ENCODE measurements at regions not wholly inside any gene's neighbourhood (a gene's known extent, or its start where the extent isn't known, plus 50 kb on each side); places are given as distances from the start of the nearest gene placed in this dataset.

DNA sequence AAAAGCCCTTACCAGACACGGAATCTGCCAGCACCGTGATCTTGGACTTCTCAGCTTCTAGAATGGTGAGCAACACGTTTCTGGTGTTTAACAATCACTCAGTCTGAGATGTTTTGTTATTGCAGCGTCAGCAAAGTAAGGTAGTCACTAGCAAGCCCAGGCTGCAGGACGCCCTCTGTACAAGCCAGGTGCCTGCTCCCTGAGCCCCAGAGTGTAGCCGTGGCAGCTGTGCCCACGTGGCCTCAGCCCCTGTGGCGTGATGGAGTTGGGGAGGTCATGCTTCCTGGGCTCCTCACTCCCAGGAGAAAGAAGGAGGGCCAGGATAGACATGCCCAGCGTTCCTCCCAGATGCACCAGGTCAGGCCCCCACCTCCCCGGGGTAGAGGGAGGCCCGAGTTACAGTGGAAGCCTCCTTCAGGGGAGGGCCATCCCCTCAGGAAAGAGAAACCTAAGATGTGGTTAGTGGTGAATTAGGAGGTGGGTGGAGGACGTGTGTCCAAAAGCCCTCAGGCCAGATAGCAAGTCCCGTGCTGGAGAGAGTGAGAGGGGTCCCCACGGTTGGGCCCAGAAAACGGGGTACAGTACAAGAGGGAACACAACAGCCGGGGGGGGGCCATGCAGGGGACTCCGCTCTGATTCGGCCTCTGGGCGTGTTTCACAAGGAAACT, 169.6 kb upstream of the SOX1 start:
- H3K4me1 ChIP-seq (ENCODE audit: control insufficient read depth, insufficient read depth, low read length), result no peaks in the 10 kb centered on the region
- no peaks in the 10 kb centered on the region for H3K9me3 ChIP-seq (ENCODE audit: control insufficient read depth, insufficient read depth, low read depth, low read length)
- intact Hi-C loops (cut with micrococcal nuclease; ENCODE audit: unreplicated experiment) (no loop called here), in situ Hi-C loops (cut with HindIII; ENCODE audit: low pct_unique_long_range_greater_than_20kb, low sequenced_read_pairs) (no loop called here)
- no peaks in the 10 kb centered on the region for H3K36me3 ChIP-seq (ENCODE audit: control insufficient read depth, insufficient read depth, low read length)
- DNase-seq (ENCODE audit: low read depth, low spot score) (no peak), ATAC-seq (no peak)
- H3K27ac ChIP-seq (ENCODE audit: low read length), result no peak overlapping the region
- H3K4me3 ChIP-seq (ENCODE audit: low read depth in 2 of 2, low read length in 2 of 2), result no peak overlapping the region
- no TSS peak for BruUV-seq (replicated peaks)
- no peak for TF ChIP-seq POLR2AphosphoS5 (IDR thresholded peaks at IDR 0.05; ENCODE audit: low read depth, low read length)
- TF ChIP-seq CTCF (IDR thresholded peaks at IDR 0.05), result no peak
- no peak for TF ChIP-seq REST (IDR thresholded peaks at IDR 0.05; ENCODE audit: insufficient read depth in 1 of 2, low read depth in 2 of 2, low read length in 1 of 2)
- no peak for TF ChIP-seq SIN3A (IDR thresholded peaks at IDR 0.05; ENCODE audit: borderline replicate concordance, insufficient read depth, low read depth, low read length)
- TF ChIP-seq TCF7L2 (IDR thresholded peaks at IDR 0.05; ENCODE audit: low read depth, low read length), result no peak
- no peaks in the 10 kb centered on the region for H3K27me3 ChIP-seq (ENCODE audit: control insufficient read depth, insufficient read depth, low read length)
- POLR2A ChIA-PET, result no interaction called here
- CTCF ChIA-PET, result no interaction called here

- H3K27me3 ChIP-seq (ENCODE audit: control insufficient read depth, insufficient read depth, low read length), result no peaks in the 10 kb centered on the region
- H3K4me1 ChIP-seq (ENCODE audit: control insufficient read depth, insufficient read depth, low read length), result no peaks in the 10 kb centered on the region
- H3K27ac ChIP-seq (ENCODE audit: low read length), result no peak overlapping the region
- no peaks in the 10 kb centered on the region for H3K36me3 ChIP-seq (ENCODE audit: control insufficient read depth, insufficient read depth, low read length)
- in situ Hi-C loops (cut with HindIII; ENCODE audit: low pct_unique_long_range_greater_than_20kb, low sequenced_read_pairs) (no loop called here), intact Hi-C loops (cut with micrococcal nuclease; ENCODE audit: unreplicated experiment) (no loop called here)
- H3K9me3 ChIP-seq (ENCODE audit: control insufficient read depth, insufficient read depth, low read depth, low read length), result no peaks in the 10 kb centered on the region
- DNase-seq (ENCODE audit: low read depth, low spot score) (no peak), ATAC-seq (no peak)
- TF ChIP-seq REST (IDR thresholded peaks at IDR 0.05; ENCODE audit: insufficient read depth in 1 of 2, low read depth in 2 of 2, low read length in 1 of 2) (no peak), CTCF (IDR thresholded peaks at IDR 0.05) (no peak), SIN3A (IDR thresholded peaks at IDR 0.05; ENCODE audit: borderline replicate concordance, insufficient read depth, low read depth, low read length) (no peak), TCF7L2 (IDR thresholded peaks at IDR 0.05; ENCODE audit: low read depth, low read length) (no peak), POLR2AphosphoS5 (IDR thresholded peaks at IDR 0.05; ENCODE audit: low read depth, low read length) (no peak)
- BruUV-seq (replicated peaks), result no TSS peak
- CTCF ChIA-PET, result no interaction called here
- no peak overlapping the region for H3K4me3 ChIP-seq (ENCODE audit: low read depth in 2 of 2, low read length in 2 of 2)
- POLR2A ChIA-PET, result no interaction called here
These were observed 169.1 kb upstream of the SOX1 start for GRCh38 chr13:111897846-111898215.
